NCI-H146 (cell line): ENCODE measurements at regions not wholly inside any gene's neighbourhood (a gene's known extent, or its start where the extent isn't known, plus 50 kb on each side); places are given as distances from the start of the nearest gene placed in this dataset.
"Not testable (repeated sequence)": the region's sequence is repeated elsewhere in the genome, so short reads cannot be mapped to it uniquely, and the experiment has no call there.

Source experiments
- DNase-seq: peaks from one replicate; lab custom pipeline; 2025; lab: John Stamatoyannopoulos, UW

DNA sequence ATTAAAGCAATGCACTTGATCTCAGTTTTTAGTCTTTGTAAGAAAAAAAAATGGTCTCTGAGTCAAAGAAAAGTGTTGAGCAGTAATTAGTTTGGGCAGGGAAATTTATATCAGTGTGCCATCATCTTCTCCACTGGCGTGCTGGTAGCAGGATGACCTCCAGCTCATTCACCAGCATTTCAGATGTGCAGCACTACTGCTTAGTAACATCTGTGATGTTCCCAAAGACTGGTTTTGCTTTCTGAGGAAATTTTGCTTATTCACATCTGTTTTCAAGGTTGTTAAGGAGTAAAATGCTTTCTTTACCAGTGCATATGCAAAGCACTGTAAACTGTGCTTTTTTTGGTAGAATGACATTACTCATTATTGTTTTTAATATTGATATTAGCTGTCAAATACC lies 540.4 kb downstream of the TRAM1L1 start:
- no peak for DNase-seq

DNA sequence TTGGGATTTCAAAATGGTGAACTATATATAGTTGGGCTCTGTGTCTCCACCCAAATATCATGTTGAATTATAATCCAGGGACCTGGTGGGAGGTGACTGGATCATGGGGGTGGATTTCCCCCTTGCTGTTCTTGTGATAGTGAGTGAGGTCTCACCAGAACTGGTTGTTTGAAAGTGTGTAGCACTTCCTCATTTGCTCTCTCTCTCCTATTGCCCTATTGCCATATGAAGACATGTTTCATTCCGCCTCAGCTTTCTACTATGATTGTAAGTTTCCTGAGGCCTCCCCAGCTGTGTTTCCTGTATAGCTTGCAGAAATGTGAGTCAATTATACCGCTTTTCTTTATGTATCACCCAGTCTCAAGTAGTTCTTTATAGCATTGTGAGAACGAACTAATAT lies 545.6 kb downstream of the TRAM1L1 start:
- DNase-seq, result no peak

GRCh38 chr4:116537828-116538227 lies 547.5 kb downstream of the TRAM1L1 start:
- no peak for DNase-seq

- DNase-seq, result not testable (repeated sequence)
Observed at GRCh38 chr4:116536024-116536423, 549.4 kb downstream of the TRAM1L1 start.

- DNase-seq, result no peak
Observed at GRCh38 chr4:116531870-116532269, 553.5 kb downstream of the TRAM1L1 start.

GRCh38 chr4:116531026-116531425 lies 554.4 kb downstream of the TRAM1L1 start:
- DNase-seq, result no peak

DNA sequence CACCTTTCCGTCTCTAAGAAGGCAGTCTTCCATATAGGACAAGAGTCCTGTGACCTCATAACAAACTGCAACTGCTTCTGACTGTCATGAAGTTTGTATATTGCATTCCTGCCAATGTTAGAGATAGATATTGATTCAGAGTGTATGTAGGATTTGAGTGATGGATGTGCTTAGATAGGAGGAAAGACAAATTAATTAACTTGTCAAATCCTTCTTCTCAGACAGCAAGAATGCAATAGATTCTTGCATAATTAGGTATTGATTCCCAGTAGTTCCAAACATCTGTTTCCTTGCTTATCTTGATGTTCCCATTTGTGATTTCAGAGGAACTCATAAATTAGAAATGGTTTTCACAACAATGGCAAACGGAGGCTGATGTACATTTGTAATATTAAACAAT lies 555.3 kb downstream of the TRAM1L1 start:
- no peak for DNase-seq

DNA sequence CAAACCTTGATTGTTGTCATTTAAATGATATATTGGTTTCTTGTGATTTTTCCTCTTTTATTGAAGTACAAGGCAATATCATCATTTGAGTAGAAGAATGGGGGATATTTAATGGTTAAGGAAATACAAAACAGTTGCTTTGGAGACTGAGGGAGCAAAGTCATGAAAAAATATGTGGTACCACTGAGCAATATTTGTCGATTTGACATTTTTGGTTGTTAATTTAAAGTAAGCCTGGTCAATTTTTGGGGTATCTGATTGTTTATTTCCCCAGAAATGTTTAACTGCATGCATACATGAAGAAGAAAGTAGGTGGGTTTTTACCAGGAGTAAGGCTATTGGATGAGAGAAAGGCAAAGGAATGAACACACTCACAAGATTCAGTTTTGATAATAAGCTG lies 556.2 kb downstream of the TRAM1L1 start:
- no peak for DNase-seq

DNA sequence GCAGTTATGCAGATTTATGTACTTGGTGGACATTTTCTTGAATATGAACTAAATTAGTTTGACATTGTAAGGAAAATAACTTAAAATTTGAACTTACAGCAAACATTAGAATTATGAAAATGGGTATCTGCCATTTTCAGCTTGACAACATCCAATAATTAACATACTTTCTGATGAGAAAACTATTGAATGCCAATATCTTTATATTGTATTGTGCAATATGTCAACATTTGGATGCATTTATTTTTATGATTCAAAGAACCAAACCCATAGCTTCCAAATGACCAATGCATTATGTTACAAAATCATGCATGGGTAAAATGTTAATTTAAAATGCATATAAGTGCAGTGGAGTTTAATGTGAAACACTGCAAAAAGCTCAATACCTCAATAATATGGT lies 562.5 kb downstream of the TRAM1L1 start:
- no peak for DNase-seq

GRCh38 chr4:116520886-116521285 lies 564.5 kb downstream of the TRAM1L1 start:
- no peak for DNase-seq

GRCh38 chr4:116516711-116517110 lies 568.7 kb downstream of the TRAM1L1 start:
- no peak for DNase-seq

DNA sequence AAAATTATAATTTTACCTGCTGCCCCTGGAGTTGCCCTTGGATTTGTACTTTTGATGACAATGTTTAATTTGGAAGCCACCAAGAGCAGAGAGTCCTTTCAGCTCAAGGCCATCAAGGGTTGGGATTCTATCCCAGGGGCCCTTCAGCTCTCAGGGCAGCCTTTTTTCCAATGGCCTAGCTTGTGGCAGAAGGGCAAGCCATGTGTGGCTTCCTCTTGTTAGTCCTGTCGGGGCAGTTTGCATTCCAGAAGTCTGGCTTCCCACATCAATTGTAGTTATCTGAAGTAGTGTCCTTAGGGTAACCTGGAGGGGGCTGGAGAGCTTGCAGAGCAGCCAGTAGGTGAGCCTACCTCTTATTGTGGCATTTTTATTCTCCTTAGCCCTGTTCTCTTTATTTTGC lies 569.4 kb downstream of the TRAM1L1 start:
- DNase-seq, result no peak

- DNase-seq, result no peak
Observed at GRCh38 chr4:116512552-116512951, 572.8 kb downstream of the TRAM1L1 start.

- no peak for DNase-seq
Observed at GRCh38 chr4:116501954-116502353, 583.4 kb downstream of the TRAM1L1 start.

- DNase-seq, result no peak
Observed at GRCh38 chr4:116500225-116500624, 585.2 kb downstream of the TRAM1L1 start.

- DNase-seq, result no peak
Observed at GRCh38 chr4:116489739-116490138, 595.6 kb downstream of the TRAM1L1 start.

DNA sequence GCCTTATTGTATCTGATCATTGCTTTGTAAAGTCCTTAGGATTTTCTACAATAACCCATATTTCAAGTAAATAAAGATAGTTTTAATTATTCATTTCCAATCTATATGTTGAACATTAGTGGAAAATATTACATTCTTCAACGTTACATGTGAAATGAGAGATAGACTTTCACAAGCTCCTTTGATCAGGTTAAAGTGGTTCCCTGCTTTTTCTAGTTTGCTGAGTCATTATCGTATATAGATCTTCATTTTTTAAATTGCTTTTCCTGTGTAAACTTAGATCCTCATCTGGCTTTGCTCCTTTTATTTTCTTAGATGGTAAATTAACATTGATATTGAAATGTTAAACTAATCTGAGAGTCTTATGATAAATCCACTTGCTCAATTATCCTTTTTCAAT lies 599.0 kb downstream of the TRAM1L1 start:
- DNase-seq, result no peak

GRCh38 chr4:116480546-116480945 lies 604.8 kb downstream of the TRAM1L1 start:
- DNase-seq, result no peak

- DNase-seq, result no peak
Observed at GRCh38 chr4:116478343-116478742, 607.0 kb downstream of the TRAM1L1 start.

GRCh38 chr4:116469582-116469981 lies 615.8 kb downstream of the TRAM1L1 start:
- DNase-seq, result no peak

- no peak for DNase-seq
Observed at GRCh38 chr4:116453127-116453526, 632.2 kb downstream of the TRAM1L1 start.

GRCh38 chr4:116449764-116450163 lies 635.6 kb downstream of the TRAM1L1 start:
- no peak for DNase-seq

DNA sequence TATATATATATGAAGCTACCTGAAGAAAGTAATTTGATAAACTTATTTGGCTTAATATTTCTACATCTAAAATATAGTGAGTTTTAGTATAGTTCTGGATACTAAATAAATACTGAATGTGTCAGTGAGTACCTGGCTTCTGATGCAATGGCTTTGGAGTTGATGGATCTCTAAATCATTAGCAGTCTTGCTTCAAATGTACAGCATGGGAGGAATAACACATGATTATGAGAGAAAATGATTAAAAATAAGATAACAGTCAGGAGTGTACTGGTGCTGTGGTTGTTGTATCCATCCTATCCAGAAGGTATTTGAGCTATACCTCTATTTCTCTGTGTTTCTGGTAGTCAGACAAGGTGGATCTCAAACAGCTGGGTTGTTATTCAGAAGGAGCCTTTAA lies 641.3 kb downstream of the TRAM1L1 start:
- no peak for DNase-seq

DNA sequence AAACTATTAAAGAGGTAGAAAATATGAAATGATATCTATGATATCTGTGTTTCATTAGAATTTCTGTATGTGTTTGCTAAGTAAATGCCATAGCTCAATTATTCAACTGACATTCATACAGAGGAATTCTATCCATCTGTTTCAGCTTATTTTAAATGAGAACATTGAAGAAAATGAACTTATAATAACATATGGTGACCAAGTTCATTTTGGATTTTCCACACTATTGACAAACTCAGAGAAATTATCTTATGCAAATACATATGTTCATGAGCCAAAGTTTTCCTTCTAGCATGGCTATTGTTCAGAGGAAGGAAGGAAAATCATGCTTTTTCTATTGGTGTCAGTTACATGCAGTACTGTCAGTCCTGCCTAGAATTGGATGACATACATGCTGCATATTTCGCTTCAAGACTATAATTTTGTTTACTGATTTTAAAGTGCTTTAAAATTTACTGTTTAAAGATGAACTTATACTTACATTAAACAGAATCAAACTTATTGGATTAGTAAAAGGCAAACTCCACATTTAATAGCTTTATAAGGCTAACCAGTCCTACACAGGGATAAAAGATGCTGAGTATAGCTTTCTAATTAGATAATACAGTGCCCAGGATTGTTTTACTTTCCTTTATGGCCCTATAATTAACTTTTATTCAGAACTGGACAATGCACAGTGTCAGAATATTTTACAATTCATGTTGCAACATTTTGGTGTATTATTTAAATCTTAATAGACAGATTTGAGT lies 646.2 kb downstream of the TRAM1L1 start:
- no peak for DNase-seq
